Right atrium auricular region (tissue), 2 donors: ENCODE measurements at regions not wholly inside any gene's neighbourhood (a gene's known extent, or its start where the extent isn't known, plus 50 kb on each side); places are given as distances from the start of the nearest gene placed in this dataset.
"Not testable (repeated sequence)": the region's sequence is repeated elsewhere in the genome, so short reads cannot be mapped to it uniquely, and the experiment has no call there.

Source experiments
- DNase-seq: peaks from one replicate; pipeline ENCODE4 v3.0.0-alpha.2; 2019; ENCODE audit warnings: low spot score
- H3K27ac ChIP-seq, 2 donors: fragments of 200-600 bp; sonication (generic); 1 replicate in 1 of 2; 2 replicates in 1 of 2; pipeline ENCODE4 v1.5.1; 2016 to 2019
- H3K27me3 ChIP-seq, 2 donors: fragments of 200-600 bp; sonication (generic); one replicate each; pipeline versions ENCODE4 v1.5.1 to v1.6.0; 2017 to 2019
- H3K36me3 ChIP-seq: fragments of 200-600 bp; sonication (generic); one replicate; pipeline ENCODE4 v1.5.1; 2016
- H3K4me1 ChIP-seq, 2 donors: fragments of 200-600 bp; sonication (generic); one replicate each; pipeline versions ENCODE4 v1.5.1 to v1.6.0; 2017 to 2019
- H3K4me3 ChIP-seq, 2 donors: fragments of 200-600 bp; sonication (generic); 1 replicate in 1 of 2; 2 replicates in 1 of 2; pipeline ENCODE4 v1.5.1; 2017 to 2019; ENCODE audit warnings: mild to moderate bottlenecking in 1 of 2, moderate library complexity in 1 of 2
- H3K9me3 ChIP-seq, 2 donors: fragments of 200-600 bp; sonication (generic); one replicate each; pipeline ENCODE4 v1.5.1; 2019
- CTCF ChIP-seq, 2 donors: fragments of 200-600 bp; sonication (generic); IDR thresholded peaks; one replicate each; pipeline ENCODE4 v1.5.1; 2019; ENCODE audit warnings: antibody characterized with exemption in 2 of 2

- no peaks in the 10 kb centered on the region for H3K36me3 ChIP-seq
- peaks cover 3 to 8% of the 10 kb centered on the region in 2 donors for H3K27me3 ChIP-seq
- H3K27ac ChIP-seq, result no peak overlapping the region
- no peak for TF ChIP-seq CTCF (IDR thresholded peaks at IDR 0.05)
- no peak for DNase-seq
- no peak overlapping the region for H3K4me3 ChIP-seq
- no peaks in the 10 kb centered on the region for H3K4me1 ChIP-seq
- no peaks in the 10 kb centered on the region for H3K9me3 ChIP-seq
Measured at GRCh38 chr6:28615616-28615954, 89.9 kb downstream of the GPX5 start.

GRCh38 chr6:28615955-28616747 lies 90.5 kb downstream of the GPX5 start:
- no peaks in the 10 kb centered on the region for H3K9me3 ChIP-seq
- no peaks in the 10 kb centered on the region for H3K36me3 ChIP-seq
- no peak overlapping the region for H3K4me3 ChIP-seq
- peaks cover 3 to 8% of the 10 kb centered on the region in 2 donors for H3K27me3 ChIP-seq
- no peaks in the 10 kb centered on the region for H3K4me1 ChIP-seq
- no peak for TF ChIP-seq CTCF (IDR thresholded peaks at IDR 0.05)
- no peak for DNase-seq
- H3K27ac ChIP-seq, result no peak overlapping the region

- TF ChIP-seq CTCF (IDR thresholded peaks at IDR 0.05), result no peak
- H3K4me3 ChIP-seq, result no peak overlapping the region
- no peak overlapping the region for H3K27ac ChIP-seq
- peaks cover 3 to 8% of the 10 kb centered on the region in 2 donors for H3K27me3 ChIP-seq
- no peaks in the 10 kb centered on the region for H3K36me3 ChIP-seq
- no peak for DNase-seq
- no peaks in the 10 kb centered on the region for H3K4me1 ChIP-seq
- no peaks in the 10 kb centered on the region for H3K9me3 ChIP-seq
Measured at GRCh38 chr6:28618898-28619555, 93.3 kb downstream of the GPX5 start.

DNA sequence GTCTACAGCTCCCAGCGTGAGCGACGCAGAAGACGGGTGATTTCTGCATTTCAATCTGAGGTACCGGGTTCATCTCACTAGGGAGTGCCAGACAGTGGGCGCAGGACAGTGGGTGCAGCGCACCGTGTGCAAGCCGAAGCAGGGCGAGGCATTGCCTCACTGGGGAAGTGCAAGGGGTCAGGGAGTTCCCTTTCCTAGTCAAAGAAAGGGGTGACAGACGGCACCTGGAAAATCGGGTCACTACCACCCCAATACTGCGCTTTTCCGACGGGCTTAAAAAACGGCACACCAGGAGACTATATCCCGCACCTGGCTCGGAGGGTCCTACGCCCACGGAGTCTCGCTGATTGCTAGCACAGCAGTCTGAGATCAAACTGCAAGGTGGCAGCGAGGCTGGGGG lies 95.6 kb downstream of the GPX5 start:
- H3K9me3 ChIP-seq, H3K27me3 ChIP-seq, H3K4me1 ChIP-seq, DNase-seq, H3K27ac ChIP-seq, H3K4me3 ChIP-seq, H3K36me3 ChIP-seq: not testable (repeated sequence)

DNA sequence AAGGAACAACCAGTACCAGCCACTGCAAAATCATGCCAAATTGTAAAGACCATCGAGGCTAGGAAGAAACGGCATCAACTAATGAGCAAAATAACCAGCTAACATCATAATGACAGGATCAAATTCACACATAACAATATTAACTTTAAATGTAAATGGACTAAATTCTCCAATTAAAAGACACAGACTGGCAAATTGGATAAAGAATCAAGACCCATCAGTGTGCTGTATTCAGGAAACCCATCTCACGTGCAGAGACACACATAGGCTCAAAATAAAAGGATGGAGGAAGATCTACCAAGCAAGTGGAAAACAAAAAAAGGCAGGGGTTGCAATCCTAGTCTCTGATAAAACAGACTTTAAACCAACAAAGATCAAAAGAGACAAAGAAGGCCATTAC lies 97.6 kb downstream of the GPX5 start:
- H3K27me3 ChIP-seq, H3K36me3 ChIP-seq, H3K4me1 ChIP-seq, DNase-seq, H3K27ac ChIP-seq, H3K9me3 ChIP-seq, H3K4me3 ChIP-seq: not testable (repeated sequence)

DNA sequence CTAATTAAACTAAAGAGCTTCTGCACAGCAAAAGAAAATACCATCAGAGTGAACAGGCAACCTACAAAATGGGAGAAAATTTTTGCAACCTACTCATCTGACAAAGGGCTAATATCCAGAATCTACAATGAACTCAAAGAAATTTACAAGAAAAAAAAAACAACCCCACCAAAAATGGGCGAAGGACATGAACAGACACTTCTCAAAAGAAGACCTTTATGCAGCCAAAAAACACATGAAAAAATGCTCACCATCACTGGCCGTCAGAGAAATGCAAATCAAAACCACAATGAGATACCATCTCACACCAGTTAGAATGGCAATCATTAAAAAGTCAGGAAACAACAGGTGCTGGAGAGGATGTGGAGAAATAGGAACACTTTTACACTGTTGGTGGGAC lies 100.7 kb downstream of the GPX5 start:
- H3K9me3 ChIP-seq, H3K27ac ChIP-seq, H3K4me1 ChIP-seq, H3K27me3 ChIP-seq, H3K36me3 ChIP-seq, H3K4me3 ChIP-seq, DNase-seq: not testable (repeated sequence)

GRCh38 chr6:28632326-28632851 lies 106.7 kb downstream of the GPX5 start:
- Histone ChIP-seq H3K9me3 (no peaks in the 10 kb centered on the region), H3K36me3 (no peaks in the 10 kb centered on the region), H3K4me1 (peaks cover 0 to 11% of the 10 kb centered on the region in 2 donors), H3K27me3 (no peaks in the 10 kb centered on the region), H3K4me3 (no peak overlapping the region), H3K27ac (no peak overlapping the region)
- TF ChIP-seq CTCF (IDR thresholded peaks at IDR 0.05), result no peak
- DNase-seq, result no peak
